ELF-1 (cell line): ENCODE measurements at regions not wholly inside any gene's neighbourhood (a gene's known extent, or its start where the extent isn't known, plus 50 kb on each side); places are given as distances from the start of the nearest gene placed in this dataset.

Experiments
- DNase-seq: peaks from one replicate; pipeline ENCODE4 v3.0.0-alpha.2; 2016; ENCODE audit warnings: low read depth, low spot score

DNA sequence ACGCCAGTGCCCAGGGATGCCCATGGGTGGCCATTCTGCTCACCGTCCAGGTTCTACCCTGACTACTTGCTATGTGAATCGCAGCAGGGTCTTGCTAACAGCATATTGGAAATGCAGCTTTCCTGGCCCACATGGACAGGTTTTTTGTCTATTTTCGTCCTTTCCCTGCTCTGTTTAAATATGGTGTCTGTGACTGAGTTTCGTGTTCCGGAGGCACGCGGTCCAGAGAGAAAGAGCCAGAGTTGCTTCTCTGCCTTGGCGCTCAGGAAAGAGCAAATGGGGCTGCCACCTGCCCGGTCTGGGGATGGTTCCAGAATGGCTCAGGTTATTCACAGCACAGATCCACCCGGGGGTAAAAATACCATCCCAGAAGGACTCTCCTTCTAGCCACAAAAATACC, 456.2 kb downstream of the BCL11A start:
- no peak for DNase-seq

DNA sequence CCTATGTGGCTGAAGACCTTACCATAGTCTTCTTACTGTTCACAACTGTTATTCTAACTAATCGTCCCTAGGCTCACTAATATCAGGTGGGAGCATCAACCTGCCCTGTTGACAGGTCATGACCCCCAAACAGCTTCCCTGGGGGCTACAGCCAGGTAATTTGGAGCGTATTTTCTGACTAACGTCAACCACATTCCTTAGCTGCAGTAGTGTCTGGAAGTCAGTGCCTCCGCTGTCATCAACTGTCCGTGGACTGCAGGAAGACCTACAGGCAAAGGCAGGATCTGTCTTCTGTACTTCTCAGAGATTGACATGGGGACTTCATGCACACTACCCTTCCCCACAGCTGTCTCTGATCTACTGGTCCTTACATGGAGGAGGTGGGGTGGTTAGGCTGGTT, 456.9 kb downstream of the BCL11A start:
- peak; percentile 63 for DNase-seq

DNA sequence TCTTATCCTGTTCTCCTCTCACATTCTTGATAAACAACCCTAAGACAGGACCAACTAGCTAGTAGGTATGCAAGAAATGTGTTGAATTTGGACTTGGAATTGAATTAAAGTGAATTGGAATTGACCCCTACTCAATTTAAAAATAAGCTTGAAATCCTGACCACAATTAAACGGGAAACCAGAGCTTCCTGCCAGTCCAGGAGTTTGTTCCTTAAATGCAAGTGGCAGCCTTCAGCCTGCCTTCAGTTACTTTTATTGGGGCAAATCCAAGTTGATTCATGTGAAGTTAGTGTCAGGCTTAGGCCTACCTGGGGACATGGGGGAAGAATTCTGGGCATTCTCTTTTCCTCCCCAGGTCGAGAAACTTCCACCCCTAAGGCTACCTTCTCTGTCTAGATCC, 457.6 kb downstream of the BCL11A start:
- DNase-seq, result no peak

DNA sequence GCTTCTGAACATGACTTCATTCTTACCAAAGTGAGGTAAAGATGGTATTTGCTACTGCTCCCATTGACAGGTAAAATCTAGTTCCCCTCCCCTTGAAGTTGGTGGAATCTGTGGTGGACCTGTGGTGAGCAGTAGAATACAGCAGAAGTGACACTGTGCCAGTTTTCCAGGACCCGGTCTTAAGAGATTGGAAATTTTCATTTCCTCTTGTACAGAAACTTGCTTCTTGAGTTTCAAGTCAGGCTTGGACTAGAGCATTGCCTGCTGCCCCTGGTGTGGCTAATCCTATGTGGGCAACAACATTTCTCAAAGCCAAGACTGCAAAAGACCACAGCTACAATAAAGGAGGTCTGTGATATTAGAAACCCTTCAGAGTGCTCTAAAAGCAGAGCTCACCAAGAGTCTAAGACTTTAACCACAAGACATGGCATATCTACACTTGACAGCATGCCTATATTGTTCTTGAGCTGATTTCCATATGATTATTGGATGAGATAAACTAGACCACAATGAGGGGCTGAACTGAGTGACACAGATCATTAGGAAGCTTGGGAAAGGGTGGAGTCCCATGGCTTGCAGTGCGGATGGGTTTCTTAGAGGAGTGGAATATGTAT, 458.1 kb downstream of the BCL11A start:
- no peak for DNase-seq

DNA sequence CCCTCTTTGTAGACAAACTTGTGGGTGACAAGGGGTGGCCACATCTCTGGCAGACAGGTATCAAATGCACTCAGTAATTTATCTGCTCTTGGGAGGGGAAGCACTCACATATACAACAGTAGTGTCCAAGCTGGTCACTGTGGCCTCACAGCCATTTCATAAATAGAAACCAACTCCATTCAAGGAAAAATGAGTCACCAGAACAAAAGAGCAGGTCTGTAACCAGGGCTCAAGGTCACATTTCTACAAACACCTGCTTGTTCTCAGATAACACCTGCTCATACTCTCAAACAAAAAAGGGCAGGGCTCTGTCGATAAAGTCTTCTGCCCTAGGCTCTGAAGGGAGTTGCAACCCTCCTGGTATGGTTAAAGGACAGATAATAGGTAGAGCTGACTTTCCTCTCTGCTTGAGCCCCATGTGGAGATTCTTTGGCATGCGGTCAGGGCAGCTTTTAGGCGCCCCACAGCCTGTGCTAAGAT, 459.0 kb downstream of the BCL11A start:
- peak; percentile 27 for DNase-seq

DNA sequence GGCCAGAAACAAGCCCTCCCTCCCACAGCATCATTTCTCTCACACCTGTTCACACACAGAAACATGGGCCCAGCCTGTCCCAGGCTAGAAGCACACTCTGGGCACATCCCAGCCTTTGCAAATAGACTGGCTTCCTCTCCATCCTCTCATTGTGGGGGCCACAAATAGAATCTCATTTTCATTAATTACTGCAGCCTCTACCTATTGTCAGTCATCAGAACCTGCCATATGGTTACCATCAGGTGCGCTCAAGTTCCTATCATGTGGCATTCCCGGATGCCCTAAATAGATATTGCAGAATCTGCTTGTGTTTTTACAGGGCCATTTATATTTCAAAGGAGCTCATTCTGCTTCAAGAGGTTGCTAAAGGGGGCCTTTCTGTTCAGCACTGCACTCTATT, 460.7 kb downstream of the BCL11A start:
- DNase-seq, result no peak

DNA sequence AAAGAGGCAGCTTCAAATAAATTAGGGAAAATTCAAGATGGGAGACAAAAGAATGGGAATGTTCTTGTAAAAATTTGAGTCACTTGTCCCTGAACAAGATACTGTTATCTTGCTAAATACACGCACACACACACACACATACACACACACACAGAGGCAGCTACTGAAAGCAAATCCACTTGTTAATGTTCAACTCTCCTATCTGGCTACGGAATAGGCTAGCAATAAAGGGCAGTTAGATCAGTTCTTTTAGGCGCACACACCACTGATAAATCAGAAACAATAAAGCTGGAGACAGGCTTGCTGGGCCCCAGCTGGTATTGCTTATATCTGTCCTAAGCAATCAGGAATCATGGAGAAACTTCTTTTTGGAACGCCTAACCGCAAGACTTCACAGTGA, 461.6 kb downstream of the BCL11A start:
- DNase-seq, result no peak

DNA sequence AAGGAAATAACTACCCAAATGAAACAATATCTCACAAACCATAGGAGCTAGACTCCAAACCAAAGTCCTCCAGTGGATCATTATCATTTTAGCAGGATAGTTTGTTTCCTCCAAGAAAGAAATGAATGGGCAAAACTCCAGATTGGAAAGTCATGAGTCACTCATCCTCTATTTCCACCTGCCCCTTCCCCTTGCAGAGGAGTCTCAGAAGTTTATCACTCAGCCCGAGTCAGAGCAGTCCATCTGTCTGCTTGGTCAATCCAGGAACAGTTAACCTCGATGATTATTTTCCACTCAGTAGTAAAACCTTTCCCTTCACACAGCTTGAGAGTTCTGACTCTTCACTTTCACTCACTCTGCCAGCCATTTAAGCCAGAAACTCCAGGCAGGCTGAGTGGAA, 462.2 kb downstream of the BCL11A start:
- no peak for DNase-seq

DNA sequence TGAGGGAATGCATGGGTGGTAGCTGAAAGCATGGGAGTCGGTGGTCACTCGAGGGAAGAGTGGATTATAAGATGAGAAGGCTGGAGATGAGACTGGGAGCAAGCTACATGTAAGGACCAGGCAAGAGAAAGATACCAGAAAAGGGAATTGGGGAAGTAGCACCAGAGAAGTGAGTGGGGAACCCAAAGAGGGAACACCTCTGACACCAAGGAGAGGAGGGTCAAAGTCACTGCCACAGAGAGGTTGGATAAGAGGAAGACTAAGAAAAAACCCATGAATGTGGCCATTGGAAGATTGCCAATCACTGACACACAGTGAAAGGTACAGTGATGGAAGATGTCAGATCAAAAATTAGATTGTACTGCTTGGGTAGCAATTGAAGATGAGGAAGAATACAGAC, 473.9 kb downstream of the BCL11A start:
- DNase-seq, result no peak

DNA sequence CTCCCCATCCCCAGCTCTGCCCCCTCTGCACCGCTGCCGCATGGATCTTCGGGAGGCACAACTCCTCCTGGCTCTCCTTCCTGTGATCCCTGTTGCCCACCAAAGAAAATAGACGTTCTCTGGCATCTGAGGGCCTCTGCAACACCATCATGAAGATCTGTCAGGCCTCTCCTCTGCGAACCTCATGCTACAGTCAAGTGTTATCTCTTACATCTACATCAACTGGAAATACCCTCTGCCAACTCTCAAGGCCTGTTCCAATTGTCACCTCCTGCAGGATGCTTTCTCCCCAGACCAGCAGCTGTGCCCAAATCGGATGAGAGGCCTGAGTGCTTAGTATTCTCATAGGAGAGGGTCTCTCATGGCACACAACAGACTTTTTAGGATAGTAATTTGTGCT, 478.4 kb downstream of the BCL11A start:
- no peak for DNase-seq

DNA sequence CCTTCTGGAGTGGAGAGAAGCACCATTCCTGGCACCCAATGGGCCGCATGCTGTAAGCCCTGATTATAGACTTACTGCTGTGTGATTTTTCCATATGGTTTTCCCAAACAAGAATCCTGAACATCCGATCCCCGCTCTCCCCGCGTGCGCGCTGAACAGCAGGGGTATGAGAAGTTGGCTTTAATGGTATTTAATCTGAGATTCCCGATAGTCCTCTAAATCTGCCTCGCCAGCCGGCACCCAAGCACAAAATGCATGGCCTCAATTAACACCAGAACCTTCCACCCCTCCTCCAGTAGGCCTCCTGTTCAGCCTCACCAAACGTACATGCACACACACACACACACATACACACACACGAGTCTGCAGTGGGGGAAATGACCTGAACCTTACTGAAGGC, 480.3 kb downstream of the BCL11A start:
- DNase-seq, result no peak

DNA sequence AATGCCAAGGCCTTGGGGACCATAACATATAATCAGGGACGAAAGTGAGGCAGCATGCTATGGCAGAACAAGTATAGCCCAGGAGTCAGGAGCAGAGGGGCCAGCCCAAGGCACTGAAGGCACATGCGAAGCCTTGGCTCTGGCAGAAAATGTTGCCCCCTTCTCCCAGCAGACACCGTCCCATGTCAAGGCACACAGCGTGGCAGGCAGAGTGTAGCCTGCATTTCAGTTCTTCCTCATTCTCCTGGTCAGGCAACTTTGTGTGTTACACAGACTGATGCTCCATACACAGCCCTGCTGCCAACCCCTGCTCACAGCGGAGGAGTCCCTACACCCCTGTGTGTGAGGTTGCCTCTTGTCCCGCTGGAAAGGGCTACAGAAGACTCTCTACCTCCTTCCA, 480.8 kb downstream of the BCL11A start:
- DNase-seq, result no peak

DNA sequence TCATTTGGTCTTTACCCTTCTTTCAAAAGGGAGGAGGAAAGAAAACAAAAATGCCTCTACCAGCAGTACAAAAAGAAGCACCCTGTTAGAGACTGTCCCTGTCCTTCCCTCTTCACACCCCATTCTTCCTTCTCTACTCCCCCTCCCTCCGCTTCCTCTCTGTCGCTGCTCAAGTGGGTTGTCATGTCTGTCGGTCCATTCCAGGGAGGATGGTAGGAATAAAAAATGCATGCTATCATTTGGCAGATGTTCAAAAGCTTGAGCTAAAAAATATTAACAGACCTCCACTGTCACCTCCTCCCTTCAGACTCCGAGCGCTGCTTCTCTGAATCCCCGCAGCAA, 482.0 kb downstream of the BCL11A start:
- no peak for DNase-seq

DNA sequence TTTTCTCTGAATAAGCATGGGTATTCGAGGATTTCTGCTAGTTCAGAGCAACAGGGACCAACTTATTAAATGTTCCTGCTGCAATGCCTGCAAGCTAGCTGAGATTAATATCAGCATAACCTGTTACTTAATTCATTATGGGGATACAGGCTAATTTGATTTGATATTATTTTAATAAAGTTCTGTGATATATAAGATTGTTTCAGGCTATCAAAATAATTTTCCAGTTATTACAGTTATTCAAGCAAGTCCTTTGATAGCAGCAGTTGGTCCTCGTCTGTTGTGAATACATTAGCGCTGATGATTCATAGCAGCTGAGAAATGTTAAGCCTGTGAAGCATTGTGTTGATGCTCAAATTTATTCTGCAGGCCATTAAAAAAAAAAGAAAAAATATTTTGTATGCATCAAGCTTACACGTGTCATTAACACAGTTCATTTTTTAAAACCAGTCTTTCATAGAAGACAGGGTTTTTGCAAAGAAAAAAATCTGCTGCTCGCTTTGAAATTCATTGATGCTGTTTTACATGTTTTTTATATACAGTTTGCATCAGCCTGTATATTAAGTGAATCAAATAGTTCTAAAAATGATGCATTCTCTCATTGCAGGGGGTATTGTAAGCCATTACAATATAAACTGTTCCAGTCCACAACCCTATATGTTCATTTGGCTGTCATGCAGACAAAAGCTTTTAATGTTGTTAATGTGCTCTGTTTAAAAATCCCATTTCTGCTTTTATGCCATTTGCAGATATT, 482.5 kb downstream of the BCL11A start:
- no peak for DNase-seq

DNA sequence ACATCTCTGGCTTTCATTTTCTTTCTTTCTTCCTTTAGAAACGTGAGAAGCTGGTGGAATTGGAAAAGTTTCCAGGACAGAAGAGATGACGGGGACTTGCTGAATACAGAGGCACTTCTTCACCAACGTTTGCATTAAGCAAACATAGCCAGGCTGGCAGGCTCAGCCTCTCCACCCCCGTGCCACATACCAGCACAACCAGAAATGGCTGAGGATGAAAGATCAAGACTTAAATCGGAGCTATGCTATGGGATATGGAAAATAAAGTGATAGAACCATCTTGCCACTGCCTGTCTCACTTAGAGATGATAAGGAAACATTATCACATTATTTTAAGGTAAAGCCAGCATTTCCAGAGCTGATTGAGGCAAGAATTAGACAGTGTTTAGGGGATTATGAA, 483.3 kb downstream of the BCL11A start:
- DNase-seq, result no peak

DNA sequence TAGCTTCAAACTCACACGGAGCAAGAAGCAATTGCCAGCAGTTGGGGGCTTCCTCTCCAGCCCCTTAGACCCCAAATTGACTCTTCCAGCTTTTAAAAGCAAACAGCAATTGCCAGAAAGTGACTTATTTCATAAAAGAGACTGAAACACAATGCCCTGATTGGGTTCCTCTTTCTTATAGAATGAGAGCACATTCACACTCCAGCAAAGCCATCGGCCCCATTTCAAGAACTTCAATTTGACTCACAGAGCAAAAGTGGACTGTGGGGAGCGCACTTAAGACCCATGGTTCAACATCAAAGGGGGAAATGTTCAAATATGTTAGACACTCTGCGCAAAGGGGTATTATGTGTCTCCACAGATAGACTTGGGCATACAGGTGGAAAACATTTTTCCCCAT, 484.7 kb downstream of the BCL11A start:
- no peak for DNase-seq

DNA sequence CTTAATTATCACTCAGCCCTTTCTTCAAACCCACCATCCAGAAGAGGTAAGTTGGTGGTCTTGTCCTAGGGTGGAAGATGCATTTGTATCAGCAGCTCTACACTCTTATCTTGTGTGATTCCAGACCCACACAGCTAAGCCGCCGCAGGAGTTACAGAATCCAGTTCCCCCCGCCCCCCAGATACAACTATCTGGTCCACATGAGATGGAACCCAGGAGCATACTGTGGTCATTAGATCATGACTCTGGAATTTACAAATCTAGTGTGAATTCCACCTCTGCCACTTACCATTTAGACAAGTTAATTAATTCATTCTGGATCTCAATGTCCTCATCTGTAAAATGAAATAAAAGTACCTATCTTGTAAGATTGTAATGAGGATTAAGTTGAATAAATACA, 486.4 kb downstream of the BCL11A start:
- peak; percentile 64 for DNase-seq

DNA sequence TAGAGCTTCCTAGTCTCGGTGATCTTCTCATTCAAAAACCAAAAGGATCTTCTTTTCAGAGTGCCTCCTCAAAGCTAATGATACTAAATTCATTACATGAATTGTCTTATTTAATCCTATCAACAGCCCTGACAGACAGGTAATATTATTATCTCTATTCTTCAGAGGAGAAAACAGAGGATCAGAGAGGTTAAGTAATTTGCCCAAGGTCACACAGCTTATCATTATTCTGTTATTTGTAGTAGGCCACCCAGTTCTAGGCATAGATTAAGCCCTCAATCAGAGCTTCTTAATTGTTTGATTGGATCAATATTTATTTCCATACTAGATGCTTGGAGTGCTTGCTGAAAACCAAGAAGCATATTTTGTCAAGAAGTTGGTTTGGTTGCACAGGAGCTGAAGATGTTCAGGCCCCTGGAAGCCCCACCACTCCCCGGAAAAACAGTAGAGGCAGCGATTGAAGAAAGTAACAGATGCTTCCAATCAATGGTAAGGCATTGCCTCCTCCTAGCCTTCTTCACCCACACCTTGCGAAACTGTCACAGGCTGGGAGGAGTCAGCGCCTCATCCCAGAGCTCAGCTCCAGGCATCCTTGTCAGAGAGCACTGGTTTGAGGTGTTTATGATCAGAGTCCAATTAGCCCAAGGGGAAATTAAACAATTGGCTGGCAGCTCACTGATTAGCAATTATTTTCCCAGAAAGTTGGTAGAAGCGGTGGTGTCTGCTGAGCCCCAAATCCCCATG, 487.2 kb downstream of the BCL11A start:
- DNase-seq, result peak; percentile 25

DNA sequence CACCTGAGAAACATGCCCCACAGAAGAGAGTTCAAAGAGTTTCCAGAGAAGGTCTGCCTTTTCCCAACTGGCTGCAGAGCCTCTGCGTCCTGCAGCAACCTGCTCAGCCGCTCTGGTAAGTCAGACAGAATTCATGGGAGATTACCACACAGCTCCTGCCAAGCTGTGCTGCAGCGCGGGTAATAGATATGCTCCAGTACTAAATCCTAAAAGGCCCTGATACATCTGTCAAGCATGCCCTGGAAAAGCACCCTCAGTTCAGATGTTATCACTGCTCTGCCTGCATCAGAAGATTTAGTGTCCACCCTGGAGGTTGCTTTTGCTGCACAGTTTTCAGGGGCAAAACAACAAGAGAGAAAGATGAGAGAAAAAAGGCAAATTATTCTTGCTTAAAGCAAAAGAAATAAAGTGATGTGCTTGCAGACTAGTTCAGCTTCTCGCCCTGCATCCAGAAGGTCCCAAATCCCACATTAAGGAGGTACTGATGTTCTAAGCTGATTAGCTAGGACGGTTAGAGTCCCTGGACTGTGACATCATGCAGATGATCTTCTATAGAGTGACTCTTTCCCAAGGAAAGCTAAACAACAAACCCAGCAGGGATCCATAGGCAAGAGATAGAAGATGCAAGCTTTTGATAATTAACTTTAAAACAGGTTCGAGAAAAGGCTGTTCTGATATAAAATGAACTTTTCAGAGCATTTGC, 488.6 kb downstream of the BCL11A start:
- peak; percentile 71 for DNase-seq

DNA sequence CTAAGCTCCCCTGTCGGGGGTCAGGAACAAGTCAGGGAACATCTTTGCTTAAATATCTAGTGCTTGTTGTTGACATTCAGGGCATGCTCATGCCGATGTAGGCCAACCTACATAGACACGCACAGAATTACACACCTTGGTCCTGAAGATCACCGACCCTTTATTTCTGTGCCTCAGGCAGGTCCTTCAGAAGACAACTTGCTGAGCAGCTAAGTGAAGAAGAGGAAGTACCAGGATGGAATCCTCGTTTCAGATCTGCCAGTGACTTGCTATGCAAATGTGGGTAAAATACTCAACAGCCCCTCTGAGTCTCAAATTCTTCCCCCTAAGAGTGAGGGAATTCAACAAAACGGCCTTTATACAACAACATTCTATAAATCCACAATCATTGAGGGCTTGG, 494.7 kb downstream of the BCL11A start:
- no peak for DNase-seq

DNA sequence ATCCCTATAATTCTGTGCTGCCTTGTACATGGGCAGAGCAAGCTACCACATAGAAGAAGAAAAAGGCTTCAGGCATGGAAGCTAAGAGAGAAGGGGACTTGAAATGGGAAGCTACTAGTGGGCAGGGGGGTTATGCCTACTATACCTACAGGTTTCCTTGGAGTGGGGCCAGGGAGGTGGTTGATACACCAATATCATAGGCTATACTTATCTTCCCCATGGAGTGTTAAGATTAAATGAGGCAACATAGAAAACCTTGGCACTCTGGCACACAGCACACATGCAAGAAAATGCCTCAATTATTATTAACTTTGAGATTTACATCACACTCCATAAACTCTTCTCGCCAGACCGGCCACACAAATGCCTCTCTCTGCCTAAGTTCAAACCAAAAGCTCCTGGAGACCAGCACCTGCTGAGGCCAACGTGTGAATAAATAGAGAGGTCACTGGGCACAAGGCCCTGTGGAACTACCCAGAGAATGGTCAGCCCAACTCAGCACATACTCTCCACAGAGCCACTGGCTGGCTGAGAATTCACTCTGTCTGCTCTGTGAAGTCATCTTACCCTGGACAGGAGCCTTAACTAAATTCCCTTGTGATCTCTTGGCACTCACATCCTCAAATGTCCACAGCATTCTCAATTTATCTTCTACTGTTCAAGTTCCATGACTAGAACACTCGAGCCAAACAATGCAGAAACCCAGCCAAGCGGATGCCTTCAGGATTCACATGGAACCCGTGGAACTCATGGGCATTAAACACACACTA, 498.7 kb downstream of the BCL11A start:
- DNase-seq, result no peak

DNA sequence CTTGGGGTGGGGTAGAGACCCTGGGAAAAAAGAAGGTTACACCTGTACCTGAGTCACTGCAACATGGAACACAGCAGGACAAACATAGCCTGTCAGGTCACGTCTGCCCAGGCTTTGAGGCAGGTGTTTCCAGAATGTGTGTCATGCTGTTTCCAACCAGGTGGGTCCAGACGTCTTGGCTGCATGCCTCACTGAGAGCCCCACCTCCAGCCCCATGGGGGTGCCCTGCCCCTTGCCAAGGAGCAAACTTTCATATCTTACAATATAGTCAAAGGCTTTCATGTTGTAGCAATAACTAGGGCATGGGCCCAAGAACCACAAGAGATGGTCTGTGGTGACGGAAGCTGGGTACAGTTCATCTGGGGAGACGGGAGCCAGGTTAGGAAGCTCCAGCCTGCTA, 499.7 kb downstream of the BCL11A start:
- no peak for DNase-seq
